COLO829 (cell line): ENCODE measurements at regions not wholly inside any gene's neighbourhood (a gene's known extent, or its start where the extent isn't known, plus 50 kb on each side); places are given as distances from the start of the nearest gene placed in this dataset.
"Not testable (repeated sequence)": the region's sequence is repeated elsewhere in the genome, so short reads cannot be mapped to it uniquely, and the experiment has no call there.

Experiments used
- DNase-seq: peaks from one replicate; pipeline ENCODE4 v3.0.0; 2012; ENCODE audit warnings: low spot score

DNA sequence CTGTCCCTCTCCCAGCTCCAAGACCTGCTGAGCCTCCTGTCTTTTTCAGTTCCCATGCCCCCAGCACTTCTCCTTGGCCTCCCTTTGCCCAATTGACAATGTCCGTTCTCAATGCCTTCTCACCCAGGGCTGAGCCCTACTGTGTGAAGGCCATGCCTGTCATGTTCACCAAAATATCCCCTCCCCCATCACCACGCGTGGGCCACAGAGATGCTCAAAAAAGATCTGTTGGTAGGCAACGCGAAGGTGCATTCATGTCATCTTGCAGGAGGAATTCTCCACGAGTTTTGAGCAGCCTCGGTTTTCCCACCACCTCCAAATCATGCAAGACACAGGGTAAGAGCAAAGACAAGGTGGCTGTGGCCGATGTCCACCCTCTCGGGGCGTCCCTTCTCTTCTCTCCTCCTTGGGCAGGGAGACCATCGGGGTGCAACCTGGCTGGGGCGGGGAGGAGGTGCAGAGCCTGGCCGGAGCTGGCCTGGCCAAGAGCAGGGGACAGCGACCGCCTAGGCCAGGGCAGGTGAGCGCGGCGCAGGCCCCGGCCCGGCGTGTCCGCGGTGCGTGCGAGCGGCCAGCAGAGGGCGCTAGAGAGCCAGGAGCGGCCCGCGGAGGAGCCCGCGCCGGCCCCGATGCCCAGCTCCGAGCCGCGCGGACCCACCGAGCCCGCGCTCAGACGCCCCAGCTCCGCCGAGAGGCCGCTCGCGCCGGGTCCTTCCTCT lies 56.3 kb upstream of the KRTAP5-11 start:
- peak; percentile 3 for DNase-seq

DNA sequence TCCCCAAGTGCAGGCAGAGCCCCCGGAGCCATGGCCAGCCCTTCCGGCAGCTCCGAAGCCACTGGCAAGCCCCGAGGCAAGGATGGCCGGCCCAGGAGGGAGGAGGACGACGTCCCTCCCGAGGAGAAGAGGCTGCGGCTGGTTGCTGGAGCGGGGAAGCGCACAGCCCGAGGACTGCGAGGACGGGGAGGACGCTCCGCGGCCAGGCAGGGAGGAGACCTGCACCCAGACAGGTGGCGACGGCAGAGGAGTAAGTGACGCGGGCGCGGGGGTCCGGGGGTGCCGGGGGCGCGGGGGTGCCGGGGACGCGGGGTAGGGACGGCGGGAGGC lies 56.8 kb upstream of the KRTAP5-11 start:
- not testable (repeated sequence) for DNase-seq

- not testable (repeated sequence) for DNase-seq
Observed at GRCh38 chr11:71639916-71640315, 57.2 kb upstream of the KRTAP5-11 start.

DNA sequence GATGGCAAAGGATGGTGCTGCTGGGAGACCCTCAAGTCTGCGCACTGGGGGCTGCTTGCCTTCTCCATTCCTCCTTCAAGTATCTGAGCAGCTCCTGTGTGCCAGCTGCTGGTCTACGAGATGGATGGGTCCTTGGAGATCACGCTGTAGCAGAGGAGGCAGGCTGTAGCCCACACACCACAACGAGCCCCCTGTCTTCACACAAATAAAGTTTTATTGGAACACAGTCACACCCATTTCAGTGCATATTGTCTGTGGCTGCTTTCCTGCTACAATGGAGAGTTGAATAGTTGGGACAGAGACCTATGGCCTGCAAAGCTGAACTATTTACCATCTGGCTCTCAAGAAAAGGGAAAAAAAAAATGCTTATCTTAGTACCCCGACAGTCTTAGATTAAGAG lies 64.4 kb upstream of the KRTAP5-11 start:
- DNase-seq, result not testable (repeated sequence)

- not testable (repeated sequence) for DNase-seq
Observed at GRCh38 chr11:71652998-71653397, 70.3 kb upstream of the KRTAP5-11 start.

DNA sequence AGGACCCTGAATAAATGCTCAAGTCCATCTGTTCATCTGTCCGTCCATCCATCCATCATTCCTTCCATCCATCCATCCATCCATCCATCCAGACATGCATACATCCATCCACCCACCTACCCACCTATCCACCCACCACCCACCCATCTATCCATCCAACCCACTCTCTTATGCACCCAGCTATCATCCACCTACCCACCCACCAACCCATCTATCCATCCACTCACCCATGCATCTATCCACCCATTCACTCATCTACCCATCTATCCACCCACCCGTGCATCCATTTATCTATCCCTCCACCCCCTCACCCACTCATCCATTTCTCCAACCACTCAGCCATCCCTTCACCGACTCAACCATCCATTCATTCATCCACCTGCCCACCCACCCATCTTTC lies 71.7 kb upstream of the KRTAP5-11 start:
- not testable (repeated sequence) for DNase-seq

DNA sequence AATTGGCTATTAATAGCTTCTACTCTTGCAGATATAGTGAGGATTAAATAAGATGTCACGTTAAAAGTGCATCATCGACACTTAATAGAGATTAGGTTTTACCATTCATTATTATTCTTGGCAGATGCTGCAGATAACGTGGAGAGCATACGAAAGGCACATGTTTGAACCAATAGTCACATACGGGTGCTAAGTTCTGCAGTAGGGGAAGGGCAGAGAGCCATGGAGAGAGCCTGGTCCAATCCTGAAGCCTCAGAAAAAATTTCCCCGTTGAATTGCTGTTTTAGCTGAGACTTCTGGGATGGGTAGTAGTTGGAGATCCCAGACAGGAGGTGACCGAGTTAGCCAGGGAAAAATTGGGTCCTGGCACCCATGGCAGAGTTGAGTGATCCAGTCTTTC lies 72.4 kb upstream of the KRTAP5-11 start:
- DNase-seq, result not testable (repeated sequence)

- not testable (repeated sequence) for DNase-seq
Observed at GRCh38 chr11:71656513-71656912, 73.8 kb upstream of the KRTAP5-11 start.

DNA sequence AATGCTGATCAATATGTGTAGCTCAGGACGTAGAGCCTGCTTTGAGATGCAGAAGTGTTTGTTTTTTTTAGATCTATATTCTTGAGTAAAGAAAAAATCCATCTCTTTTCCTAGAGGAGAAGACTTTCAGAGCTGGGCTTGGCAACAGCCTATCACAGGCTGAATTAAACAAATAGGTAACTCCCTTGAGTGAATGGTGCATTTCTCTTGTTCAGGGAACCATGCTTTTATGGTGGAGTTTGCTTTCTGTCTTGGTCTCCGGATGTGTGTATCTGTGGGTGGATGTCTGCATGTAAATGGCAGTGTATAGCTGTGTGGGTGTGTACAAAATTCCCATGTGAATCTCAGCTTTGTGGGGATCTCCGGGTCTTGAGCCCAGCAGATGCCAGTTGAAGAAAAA lies 82.3 kb upstream of the KRTAP5-11 start:
- not testable (repeated sequence) for DNase-seq

DNA sequence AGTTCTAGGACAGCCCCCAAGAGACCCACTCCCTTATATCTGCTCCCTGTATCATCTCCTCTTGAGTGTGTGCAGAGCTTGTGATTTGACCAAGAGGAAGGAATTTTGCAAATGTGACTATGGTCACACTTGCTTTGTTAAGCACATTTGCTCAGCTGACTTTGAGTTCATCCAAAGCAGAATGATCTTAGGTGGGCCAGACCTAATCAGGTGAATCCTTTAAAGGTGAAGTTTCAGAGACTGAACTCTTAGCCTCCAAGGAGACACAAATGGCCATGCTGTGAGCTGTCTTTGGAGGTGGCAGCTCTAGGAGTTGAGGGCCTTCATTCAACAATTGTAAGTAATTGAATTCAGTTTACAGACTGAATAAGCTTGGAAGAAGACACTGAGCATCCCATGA lies 115.4 kb upstream of the KRTAP5-11 start:
- DNase-seq, result not testable (repeated sequence)

GRCh38 chr11:71698961-71699360 lies 116.3 kb upstream of the KRTAP5-11 start:
- not testable (repeated sequence) for DNase-seq

- DNase-seq, result not testable (repeated sequence)
Observed at GRCh38 chr11:71701435-71702291, 119.0 kb upstream of the KRTAP5-11 start.

DNA sequence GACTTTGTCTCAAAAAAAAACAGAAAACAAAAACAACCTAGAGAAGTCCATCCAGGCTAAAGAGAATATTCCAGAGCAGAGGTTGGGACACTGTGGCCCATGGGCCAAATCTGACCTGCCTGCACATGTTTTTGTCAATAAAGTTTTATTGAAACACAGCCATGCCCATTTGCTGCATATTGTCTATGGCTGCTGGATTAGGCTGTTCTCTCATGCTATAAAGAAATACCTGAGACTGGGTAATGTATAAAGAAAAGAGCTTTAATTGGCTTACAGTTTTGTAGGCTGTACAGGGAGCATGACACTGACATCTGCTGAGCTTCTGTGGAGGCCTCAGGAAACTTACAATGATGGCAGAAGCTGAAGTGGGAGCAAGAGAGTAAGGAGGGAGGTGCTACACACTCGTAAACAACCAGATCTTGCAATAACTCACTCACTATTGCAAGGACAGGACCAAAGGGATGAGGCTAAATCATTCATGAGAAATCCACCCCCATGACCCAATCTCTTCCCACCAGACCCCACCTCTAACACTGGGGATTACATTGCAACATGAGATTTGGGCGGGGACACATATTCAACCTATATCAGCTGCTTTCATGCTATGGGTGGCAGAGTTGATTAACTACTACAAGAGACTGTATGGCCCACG lies 122.5 kb upstream of the KRTAP5-11 start:
- DNase-seq, result not testable (repeated sequence)

GRCh38 chr11:71705738-71706432 lies 123.2 kb upstream of the KRTAP5-11 start:
- DNase-seq, result not testable (repeated sequence)

DNA sequence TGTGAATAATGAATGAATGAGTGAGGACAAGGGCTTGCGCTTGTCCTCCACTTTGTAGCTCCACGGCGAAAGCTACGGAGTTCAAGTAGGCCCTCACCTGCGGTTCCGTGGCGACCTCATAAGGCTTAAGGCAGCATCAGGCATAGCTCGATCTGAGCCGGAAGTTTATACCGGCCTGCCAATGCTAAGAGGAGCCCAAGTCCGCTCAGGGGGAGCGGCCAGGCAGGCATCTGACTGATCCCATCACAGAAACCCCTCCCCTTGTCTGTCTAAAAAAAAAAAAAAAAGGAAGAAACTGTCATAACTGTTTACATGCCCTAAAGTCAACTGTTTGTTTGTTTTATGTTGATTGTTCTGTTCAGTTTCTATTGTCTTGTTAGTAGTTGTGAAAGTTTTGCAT lies 124.4 kb upstream of the KRTAP5-11 start:
- DNase-seq, result not testable (repeated sequence)

DNA sequence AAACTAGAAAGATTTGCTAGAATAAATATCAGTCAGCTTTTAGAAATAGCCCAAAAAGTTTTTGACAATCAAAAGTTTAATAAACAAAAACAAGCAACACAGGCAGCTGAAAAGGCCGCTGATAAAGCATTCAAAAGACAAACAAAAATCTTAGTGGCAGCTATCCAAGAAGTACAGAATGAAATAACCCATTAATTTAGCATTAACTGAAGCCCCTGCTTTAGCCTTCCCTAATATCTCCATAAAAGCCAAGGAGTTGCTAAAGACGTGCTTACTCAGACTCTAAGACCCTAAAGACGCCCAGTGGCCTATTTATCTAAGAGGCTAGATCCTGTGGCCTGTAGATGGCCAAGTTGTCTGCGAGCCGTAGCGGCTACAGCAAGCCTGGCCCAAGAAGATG lies 123.5 kb upstream of the DEFB108B start:
- not testable (repeated sequence) for DNase-seq

DNA sequence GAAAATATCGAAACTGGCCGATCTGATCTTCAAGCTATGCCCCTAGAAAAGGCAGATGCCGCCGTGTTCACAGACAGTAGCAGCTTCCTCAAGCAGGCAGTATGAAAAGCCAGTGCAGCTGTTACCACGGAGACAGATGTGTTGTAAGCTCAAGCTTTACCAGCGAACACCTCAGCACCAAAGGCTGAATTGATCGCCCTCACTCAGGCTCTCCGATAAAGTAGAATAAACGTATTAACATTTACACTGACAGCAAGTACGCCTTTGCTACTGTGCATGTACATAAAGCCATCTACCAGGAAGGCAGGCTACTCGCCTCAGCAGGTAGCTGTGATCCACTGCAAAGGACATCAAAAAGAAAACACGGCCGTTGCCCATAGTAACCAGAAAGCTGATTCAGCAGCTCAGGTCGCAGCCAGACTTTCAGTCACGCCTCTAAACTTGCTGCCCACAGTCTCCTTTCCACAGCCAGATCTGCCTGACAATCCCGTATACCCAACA lies 122.8 kb upstream of the DEFB108B start:
- not testable (repeated sequence) for DNase-seq

DNA sequence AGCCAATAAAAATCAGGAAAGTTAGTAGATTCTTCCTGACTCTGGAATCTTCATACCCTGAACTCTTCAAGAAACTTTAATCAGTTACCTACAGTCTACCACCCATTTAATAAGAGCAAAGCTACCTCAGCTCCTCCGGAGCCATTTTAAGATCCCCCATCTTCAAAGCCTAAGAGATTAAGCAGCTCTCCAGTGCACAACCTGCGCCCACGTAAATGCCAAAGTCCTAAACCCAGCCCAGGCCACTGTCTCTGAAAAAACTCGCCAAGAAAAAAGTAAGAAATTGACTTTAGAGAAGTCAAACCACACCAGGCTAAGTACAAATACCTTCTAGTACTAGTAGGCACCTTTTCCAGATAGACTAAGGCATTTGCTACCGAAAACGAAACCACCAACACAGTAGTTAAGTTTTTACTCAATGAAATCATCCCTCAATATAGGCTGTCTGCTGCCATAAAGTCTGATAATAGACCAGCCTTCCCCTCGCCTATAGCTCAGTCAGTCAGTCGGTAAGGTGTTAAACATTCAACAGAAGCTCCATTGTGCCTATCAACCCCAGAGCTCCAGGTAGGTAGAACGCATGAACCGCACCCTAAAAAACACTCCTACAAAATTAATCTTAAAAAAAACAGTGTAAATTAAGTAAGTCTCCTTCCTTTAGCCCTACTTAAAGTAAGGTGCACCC lies 122.2 kb upstream of the DEFB108B start:
- DNase-seq, result not testable (repeated sequence)

- not testable (repeated sequence) for DNase-seq
Observed at GRCh38 chr11:71712350-71712749, 120.7 kb upstream of the DEFB108B start.

GRCh38 chr11:71712846-71713245 lies 120.2 kb upstream of the DEFB108B start:
- not testable (repeated sequence) for DNase-seq

DNA sequence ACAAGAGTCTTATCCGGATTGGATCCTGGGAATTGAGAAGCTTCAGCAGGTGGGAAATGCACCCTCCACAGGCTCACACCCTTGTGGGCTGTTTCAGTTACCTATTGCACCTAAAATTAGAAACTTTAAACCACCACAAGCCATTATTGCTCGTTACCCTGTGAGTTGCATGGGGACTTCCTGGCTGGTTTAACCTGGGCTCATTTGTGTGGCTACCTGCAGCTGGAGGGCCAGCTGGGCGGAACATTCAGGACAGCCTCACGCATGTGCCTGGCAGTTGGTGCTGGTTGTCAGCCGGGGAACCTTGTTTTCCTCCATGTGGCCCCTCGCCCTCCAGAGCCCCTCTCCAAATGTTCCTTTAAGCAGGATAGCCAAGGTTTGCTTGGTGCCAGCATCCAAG lies 118.5 kb upstream of the DEFB108B start:
- DNase-seq, result not testable (repeated sequence)
